Tibial artery (tissue), 4 donors: ENCODE measurements at regions not wholly inside any gene's neighbourhood (a gene's known extent, or its start where the extent isn't known, plus 50 kb on each side); places are given as distances from the start of the nearest gene placed in this dataset.

Experiments
- DNase-seq, 2 donors: peaks; one replicate each; pipeline ENCODE4 v3.0.0-alpha.2; 2019
- H3K27ac ChIP-seq, 2 donors: fragments of 200-600 bp; sonication (generic) in 1 of 2; 1 replicate in 1 of 2; 2 replicates in 1 of 2; pipeline ENCODE4 v1.5.1; 2018 to 2019; ENCODE audit warnings: mild to moderate bottlenecking in 1 of 2
- H3K27me3 ChIP-seq, 2 donors: fragments of 200-600 bp; sonication (generic) in 1 of 2; one replicate each; pipeline versions ENCODE4 v1.5.1 to v1.6.0; 2016 to 2019
- H3K36me3 ChIP-seq, 3 donors: fragments of 200-600 bp; sonication (generic) in 2 of 3; one replicate each; pipeline ENCODE4 v1.5.1; 2016 to 2019; ENCODE audit warnings: mild to moderate bottlenecking in 2 of 3
- H3K4me1 ChIP-seq, 4 donors: fragments of 200-600 bp; sonication (generic) in 2 of 4; 1 replicate in 3 of 4; 2 replicates in 1 of 4; pipeline ENCODE4 v1.5.1; 2016 to 2019
- H3K4me3 ChIP-seq, 2 donors: fragments of 200-600 bp; sonication (generic) in 1 of 2; 1 replicate in 1 of 2; 2 replicates in 1 of 2; pipeline ENCODE4 v1.5.1; 2018 to 2019; ENCODE audit warnings: mild to moderate bottlenecking in 2 of 2
- H3K9me3 ChIP-seq, 3 donors: fragments of 200-600 bp; sonication (generic) in 1 of 3; one replicate each; pipeline ENCODE4 v1.5.1; 2016 to 2019
- intact Hi-C: fragments of 100-400 bp; cut with DNase I; formaldehyde crosslinking; loops from one replicate; pipeline ENCODE4 v1.15.0; 2023; ENCODE audit warnings: low total_unique reads
- TF ChIP-seq, protein P1 (sequence below), 2 experiments: fragments of 200-600 bp in 1 of 2; fragments of 450-650 bp in 1 of 2; IDR thresholded peaks; one replicate each; pipeline ENCODE4 v1.5.1; 2017 to 2019; ENCODE audit warnings: antibody characterized with exemption in 2 of 2, mild to moderate bottlenecking in 1 of 2, moderate library complexity in 1 of 2

- Histone ChIP-seq H3K36me3 (no peaks in the 10 kb centered on the region), H3K27ac (no peak overlapping the region), H3K4me3 (no peak overlapping the region), H3K27me3 (no peaks in the 10 kb centered on the region), H3K4me1 (no peaks in the 10 kb centered on the region), H3K9me3 (no peaks in the 10 kb centered on the region)
- DNase-seq = no peak
- intact Hi-C loops = no loop called here
- TF ChIP-seq, protein P1, sequence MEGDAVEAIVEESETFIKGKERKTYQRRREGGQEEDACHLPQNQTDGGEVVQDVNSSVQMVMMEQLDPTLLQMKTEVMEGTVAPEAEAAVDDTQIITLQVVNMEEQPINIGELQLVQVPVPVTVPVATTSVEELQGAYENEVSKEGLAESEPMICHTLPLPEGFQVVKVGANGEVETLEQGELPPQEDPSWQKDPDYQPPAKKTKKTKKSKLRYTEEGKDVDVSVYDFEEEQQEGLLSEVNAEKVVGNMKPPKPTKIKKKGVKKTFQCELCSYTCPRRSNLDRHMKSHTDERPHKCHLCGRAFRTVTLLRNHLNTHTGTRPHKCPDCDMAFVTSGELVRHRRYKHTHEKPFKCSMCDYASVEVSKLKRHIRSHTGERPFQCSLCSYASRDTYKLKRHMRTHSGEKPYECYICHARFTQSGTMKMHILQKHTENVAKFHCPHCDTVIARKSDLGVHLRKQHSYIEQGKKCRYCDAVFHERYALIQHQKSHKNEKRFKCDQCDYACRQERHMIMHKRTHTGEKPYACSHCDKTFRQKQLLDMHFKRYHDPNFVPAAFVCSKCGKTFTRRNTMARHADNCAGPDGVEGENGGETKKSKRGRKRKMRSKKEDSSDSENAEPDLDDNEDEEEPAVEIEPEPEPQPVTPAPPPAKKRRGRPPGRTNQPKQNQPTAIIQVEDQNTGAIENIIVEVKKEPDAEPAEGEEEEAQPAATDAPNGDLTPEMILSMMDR (IDR thresholded peaks at IDR 0.05) = no peak
Measured at GRCh38 chr9:118215549-118215948, 511.3 kb downstream of the TLR4 start.

GRCh38 chr9:118222375-118222774 lies 518.2 kb downstream of the TLR4 start:
- no peak overlapping the region for H3K4me3 ChIP-seq
- intact Hi-C loops = no loop called here
- no peak for DNase-seq
- no peaks in the 10 kb centered on the region for H3K27me3 ChIP-seq
- TF ChIP-seq, protein P1 (IDR thresholded peaks at IDR 0.05) = no peak
- H3K27ac ChIP-seq = no peak overlapping the region
- no peaks in the 10 kb centered on the region for H3K36me3 ChIP-seq
- H3K4me1 ChIP-seq = no peaks in the 10 kb centered on the region
- H3K9me3 ChIP-seq = no peaks in the 10 kb centered on the region

GRCh38 chr9:118223111-118223510 lies 518.9 kb downstream of the TLR4 start:
- Histone ChIP-seq H3K9me3 (no peaks in the 10 kb centered on the region), H3K27me3 (no peaks in the 10 kb centered on the region), H3K4me3 (no peak overlapping the region), H3K4me1 (no peaks in the 10 kb centered on the region), H3K36me3 (no peaks in the 10 kb centered on the region), H3K27ac (no peak overlapping the region)
- intact Hi-C loops = no loop called here
- TF ChIP-seq, protein P1 (IDR thresholded peaks at IDR 0.05) = no peak
- DNase-seq = no peak

DNA sequence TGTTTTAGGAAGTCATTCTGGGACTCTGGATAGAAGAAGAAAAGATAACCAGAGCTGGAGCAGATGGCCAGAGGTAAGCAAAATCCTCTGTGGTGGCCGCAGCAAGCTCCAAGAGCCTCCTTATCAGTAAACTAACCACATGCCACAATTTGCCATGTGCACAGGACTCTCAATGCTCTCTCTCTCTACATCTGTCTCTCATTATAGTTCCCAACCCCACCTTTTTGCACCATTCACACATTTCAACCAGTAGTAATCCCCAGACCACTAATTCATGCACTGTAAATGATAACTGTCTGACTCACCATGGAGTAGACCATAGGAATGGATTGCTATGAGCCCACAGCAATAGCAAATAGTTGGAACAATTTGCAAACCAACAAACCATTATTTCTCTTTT lies 526.1 kb downstream of the TLR4 start:
- Histone ChIP-seq H3K4me1 (no peaks in the 10 kb centered on the region), H3K9me3 (no peaks in the 10 kb centered on the region), H3K4me3 (no peak overlapping the region), H3K36me3 (no peaks in the 10 kb centered on the region), H3K27me3 (no peaks in the 10 kb centered on the region), H3K27ac (no peak overlapping the region)
- intact Hi-C loops = no loop called here
- no peak for DNase-seq
- TF ChIP-seq, protein P1 (IDR thresholded peaks at IDR 0.05) = no peak

- TF ChIP-seq, protein P1 (IDR thresholded peaks at IDR 0.05) = no peak
- H3K27ac ChIP-seq = no peak overlapping the region
- no peaks in the 10 kb centered on the region for H3K9me3 ChIP-seq
- H3K36me3 ChIP-seq = no peaks in the 10 kb centered on the region
- no peaks in the 10 kb centered on the region for H3K27me3 ChIP-seq
- no peak overlapping the region for H3K4me3 ChIP-seq
- no peaks in the 10 kb centered on the region for H3K4me1 ChIP-seq
- intact Hi-C loops = no loop called here
- no peak for DNase-seq
Measured at GRCh38 chr9:118236625-118237024, 532.4 kb downstream of the TLR4 start.

DNA sequence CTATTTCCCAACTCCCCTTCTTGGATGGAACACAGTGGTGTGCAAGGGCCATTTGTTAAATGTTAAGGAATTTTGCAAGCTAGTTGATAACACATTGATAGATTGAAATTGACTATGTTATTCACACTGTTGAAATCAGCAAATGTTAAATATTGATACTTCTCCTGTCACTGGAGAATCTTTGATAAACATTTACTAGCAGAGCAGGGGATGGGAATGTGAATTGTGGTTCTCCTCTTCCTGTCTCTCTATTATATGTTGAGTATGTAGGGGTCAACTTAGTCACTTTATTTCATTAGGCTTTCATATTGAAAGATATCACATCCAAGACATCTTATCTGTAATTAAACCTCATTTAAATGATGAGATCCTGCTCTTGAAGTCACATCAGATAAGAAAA lies 533.9 kb downstream of the TLR4 start:
- TF ChIP-seq, protein P1 (IDR thresholded peaks at IDR 0.05) = no peak
- intact Hi-C loops = no loop called here
- no peak overlapping the region for H3K4me3 ChIP-seq
- DNase-seq = no peak
- H3K36me3 ChIP-seq = no peaks in the 10 kb centered on the region
- no peaks in the 10 kb centered on the region for H3K9me3 ChIP-seq
- H3K4me1 ChIP-seq = no peaks in the 10 kb centered on the region
- H3K27me3 ChIP-seq = no peaks in the 10 kb centered on the region
- H3K27ac ChIP-seq = no peak overlapping the region
